ENCODE measurements at regions not wholly inside any gene's neighbourhood (a gene's known extent, or its start where the extent isn't known, plus 50 kb on each side); places are given as distances from the start of the nearest gene placed in this dataset.

DNA sequence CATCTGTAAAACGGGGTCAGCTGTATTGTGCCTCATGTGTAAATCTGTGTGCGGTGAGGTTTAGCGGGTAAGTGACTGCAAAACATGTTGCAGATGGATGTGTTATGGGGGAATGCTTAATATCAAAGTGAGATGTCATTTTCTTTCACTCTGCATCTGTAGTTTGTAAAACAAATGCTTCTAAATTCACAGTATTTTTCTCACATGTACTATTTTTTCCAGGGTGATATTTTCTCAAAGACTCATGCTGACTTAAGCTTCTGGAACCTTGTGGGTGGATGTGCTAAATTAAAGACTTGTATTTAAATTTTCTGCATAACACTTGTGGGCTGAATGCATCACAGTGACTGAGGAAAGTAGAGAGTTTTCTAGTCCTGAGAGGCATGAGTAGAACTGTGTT, 115.2 kb upstream of the TP63 start:
- TF ChIP-seq, protein P1, sequence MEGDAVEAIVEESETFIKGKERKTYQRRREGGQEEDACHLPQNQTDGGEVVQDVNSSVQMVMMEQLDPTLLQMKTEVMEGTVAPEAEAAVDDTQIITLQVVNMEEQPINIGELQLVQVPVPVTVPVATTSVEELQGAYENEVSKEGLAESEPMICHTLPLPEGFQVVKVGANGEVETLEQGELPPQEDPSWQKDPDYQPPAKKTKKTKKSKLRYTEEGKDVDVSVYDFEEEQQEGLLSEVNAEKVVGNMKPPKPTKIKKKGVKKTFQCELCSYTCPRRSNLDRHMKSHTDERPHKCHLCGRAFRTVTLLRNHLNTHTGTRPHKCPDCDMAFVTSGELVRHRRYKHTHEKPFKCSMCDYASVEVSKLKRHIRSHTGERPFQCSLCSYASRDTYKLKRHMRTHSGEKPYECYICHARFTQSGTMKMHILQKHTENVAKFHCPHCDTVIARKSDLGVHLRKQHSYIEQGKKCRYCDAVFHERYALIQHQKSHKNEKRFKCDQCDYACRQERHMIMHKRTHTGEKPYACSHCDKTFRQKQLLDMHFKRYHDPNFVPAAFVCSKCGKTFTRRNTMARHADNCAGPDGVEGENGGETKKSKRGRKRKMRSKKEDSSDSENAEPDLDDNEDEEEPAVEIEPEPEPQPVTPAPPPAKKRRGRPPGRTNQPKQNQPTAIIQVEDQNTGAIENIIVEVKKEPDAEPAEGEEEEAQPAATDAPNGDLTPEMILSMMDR (IDR thresholded peaks at IDR 0.05) = no peak
- TF ChIP-seq POLR2A (IDR thresholded peaks at IDR 0.05) (no peak), EP300 (IDR thresholded peaks at IDR 0.05) (no peak)
